Aorta (tissue), 5 donors: ENCODE measurements at regions not wholly inside any gene's neighbourhood (a gene's known extent, or its start where the extent isn't known, plus 50 kb on each side); places are given as distances from the start of the nearest gene placed in this dataset.

Source experiments
- ATAC-seq: fragments of 200-7000 bp; cut with Tn5 transposase; one replicate; pipeline ENCODE4 v1.9.1; 2022; ENCODE audit warnings: moderate library complexity; ENCODE audit not compliant: low FRiP score
- DNase-seq, 2 donors: peaks; one replicate each; pipeline ENCODE4 v3.0.0-alpha.2; 2020
- H3K27ac ChIP-seq, 2 donors: one replicate each; pipeline ENCODE4 v1.5.1; 2013; ENCODE audit warnings: low read length in 2 of 2, mild to moderate bottlenecking in 2 of 2, moderate library complexity in 2 of 2, control low read depth in 1 of 2, inconsistent platforms in 1 of 2, low read depth in 1 of 2
- H3K27me3 ChIP-seq, 2 donors: one replicate each; pipeline ENCODE4 v1.6.1; 2013; ENCODE audit warnings: control low read depth in 1 of 2, low read length in 1 of 2, mild to moderate bottlenecking in 1 of 2, moderate library complexity in 1 of 2; ENCODE audit not compliant: insufficient read depth in 2 of 2, control insufficient read depth in 1 of 2
- H3K36me3 ChIP-seq, 2 donors: one replicate each; pipeline ENCODE4 v1.6.1; 2013; ENCODE audit warnings: control low read depth in 1 of 2, low read length in 1 of 2, mild to moderate bottlenecking in 1 of 2; ENCODE audit not compliant: insufficient read depth in 2 of 2, control insufficient read depth in 1 of 2
- H3K4me1 ChIP-seq, 2 donors: one replicate each; pipeline ENCODE4 v1.6.1; 2013; ENCODE audit warnings: low read length in 2 of 2, control low read depth in 1 of 2, mild to moderate bottlenecking in 1 of 2, moderate library complexity in 1 of 2; ENCODE audit not compliant: insufficient read depth in 2 of 2, control insufficient read depth in 1 of 2
- H3K4me3 ChIP-seq, 2 donors: one replicate each; pipeline ENCODE4 v1.5.1; 2013; ENCODE audit warnings: low read length in 2 of 2, control low read depth in 1 of 2, mild to moderate bottlenecking in 1 of 2
- H3K9me3 ChIP-seq: one replicate; pipeline ENCODE4 v1.6.1; 2013; ENCODE audit warnings: mild to moderate bottlenecking, low read length; ENCODE audit not compliant: control insufficient read depth
- WGBS, 2 donors: extraction: QIAGEN DNeasy Blood & Tissue Kit; methylation state at CpG; one replicate each; pipeline ENCODE4 v1.1.7; 2013; 5-methylcytosine and 5-hydroxymethylcytosine counted together
- intact Hi-C, 2 donors: fragments of 100-400 bp; cut with DNase I; formaldehyde crosslinking; loops; one replicate each; pipeline versions ENCODE4 v1.14.2 to v1.15.0; 2022
- donor health status: healthy with polysubstance abuse.
- donor health status: Bipolar disorder and iron deficiency.
- donor health status: DM: no; HTN: no; CAD: no.
- donor health status: DM: no; HTN: no; CAD: no.
- donor health status: DM: yes; HTN: yes; CAD: no.

DNA sequence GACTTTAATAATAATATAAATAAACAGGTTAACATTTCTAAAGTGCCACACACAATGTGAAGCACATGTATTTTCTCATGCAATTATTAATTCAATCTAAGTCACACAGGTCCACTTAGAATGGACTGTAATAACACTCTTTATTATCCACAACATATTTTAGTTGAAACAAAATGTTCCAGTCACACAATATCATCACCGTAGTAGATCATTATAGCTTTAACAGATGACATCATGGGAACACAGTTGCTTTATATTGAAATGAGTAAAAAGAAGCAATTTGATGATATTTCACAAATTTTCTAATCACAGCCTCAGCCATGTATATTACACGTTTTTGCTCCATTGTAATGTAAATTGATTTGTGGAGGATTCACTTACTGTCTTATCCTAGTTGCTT is 266.3 kb downstream of the MEIS1 start:
- Histone ChIP-seq H3K36me3 (no peaks in the 10 kb centered on the region), H3K27me3 (no peaks in the 10 kb centered on the region), H3K4me1 (no peaks in the 10 kb centered on the region), H3K9me3 (no peaks in the 10 kb centered on the region), H3K4me3 (no peak overlapping the region), H3K27ac (no peak overlapping the region)
- ATAC-seq (no peak), DNase-seq (no peak)
- intact Hi-C loops: no loop called here
- 89 to 95% methylated on average over 2 of the region's 2 CpGs for WGBS, 2 donors

DNA sequence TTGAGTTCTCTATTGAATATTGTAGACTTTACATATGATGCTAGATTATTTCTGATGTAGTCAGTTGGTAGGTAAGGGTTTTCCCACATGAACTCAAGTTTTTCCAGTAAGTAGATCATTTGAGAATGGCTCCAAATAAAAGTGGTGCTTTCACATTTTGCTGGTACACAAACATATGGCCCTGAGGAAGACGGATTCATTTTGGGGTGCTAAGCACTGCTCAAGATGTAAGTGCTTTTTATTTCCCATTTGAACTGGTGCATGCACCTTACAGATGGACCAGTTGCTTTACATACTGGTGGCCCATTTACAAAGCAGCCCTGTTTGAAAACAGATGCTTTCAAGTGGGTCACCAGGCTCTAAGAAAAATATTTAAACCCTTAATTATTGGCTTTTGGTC is 266.7 kb downstream of the MEIS1 start:
- no peaks in the 10 kb centered on the region for H3K9me3 ChIP-seq
- whole genome bisulfite sequencing, 2 donors: 87% methylated on average over 1 of the region's 1 CpG
- H3K36me3 ChIP-seq: no peaks in the 10 kb centered on the region
- no peak for DNase-seq
- H3K27ac ChIP-seq: no peak overlapping the region
- no peaks in the 10 kb centered on the region for H3K4me1 ChIP-seq
- no peak overlapping the region for H3K4me3 ChIP-seq
- H3K27me3 ChIP-seq: no peaks in the 10 kb centered on the region
- ATAC-seq: no peak
- intact Hi-C loops: no loop called here

DNA sequence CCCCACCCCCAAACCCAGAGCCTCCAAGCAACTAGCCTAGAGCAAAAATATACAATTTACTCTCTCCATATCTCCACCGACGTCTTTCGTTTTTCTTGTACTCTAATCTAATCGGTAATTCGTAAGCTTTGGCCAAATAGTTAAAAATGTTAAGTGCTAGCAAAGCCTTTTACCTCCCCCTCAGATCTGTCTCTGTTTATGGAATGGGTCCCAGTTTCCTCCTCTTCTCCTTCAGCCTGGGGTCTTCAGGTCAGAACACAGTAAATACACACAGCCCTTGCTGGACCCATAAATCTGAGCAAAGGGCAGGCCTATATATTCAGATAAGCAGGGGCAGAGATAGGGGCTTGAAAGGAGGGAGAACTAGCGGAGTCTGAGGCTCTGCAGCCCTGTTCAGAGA is 267.4 kb downstream of the MEIS1 start:
- 44 to 48% methylated on average over 6 of the region's 6 CpGs for WGBS, 2 donors
- no peak overlapping the region for H3K4me3 ChIP-seq
- intact Hi-C loops: no loop called here
- DNase-seq (no peak), ATAC-seq (no peak)
- H3K4me1 ChIP-seq: no peaks in the 10 kb centered on the region
- no peak overlapping the region for H3K27ac ChIP-seq
- no peaks in the 10 kb centered on the region for H3K36me3 ChIP-seq
- H3K9me3 ChIP-seq: no peaks in the 10 kb centered on the region
- H3K27me3 ChIP-seq: no peaks in the 10 kb centered on the region

DNA sequence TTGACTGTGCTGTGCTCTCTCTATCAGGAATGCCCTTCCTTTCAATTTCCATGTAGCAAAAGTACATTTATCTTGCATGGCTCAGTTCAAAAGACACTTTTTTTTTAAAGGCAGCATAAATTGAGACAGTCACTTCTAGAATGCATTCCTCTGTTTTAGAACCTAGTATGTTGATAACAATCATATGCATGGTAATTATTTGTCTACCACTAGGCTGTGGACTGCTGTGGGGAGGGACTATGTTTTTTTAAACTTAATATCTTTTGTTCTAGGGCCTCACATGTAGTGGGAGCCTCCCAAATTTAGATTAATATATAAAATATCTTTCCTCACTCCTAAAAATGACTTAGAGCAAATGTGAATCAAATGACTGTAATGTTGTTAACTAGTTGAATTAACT is 269.9 kb downstream of the MEIS1 start:
- no peak overlapping the region for H3K27ac ChIP-seq
- intact Hi-C loops: no loop called here
- no peaks in the 10 kb centered on the region for H3K27me3 ChIP-seq
- no peak for DNase-seq
- no peaks in the 10 kb centered on the region for H3K4me1 ChIP-seq
- H3K36me3 ChIP-seq: no peaks in the 10 kb centered on the region
- no peaks in the 10 kb centered on the region for H3K9me3 ChIP-seq
- H3K4me3 ChIP-seq: no peak overlapping the region
- ATAC-seq: no peak

GRCh38 chr2:66714610-66715009 is 279.7 kb downstream of the MEIS1 start:
- Histone ChIP-seq H3K4me3 (no peak overlapping the region), H3K9me3 (no peaks in the 10 kb centered on the region), H3K27ac (no peak overlapping the region), H3K4me1 (no peaks in the 10 kb centered on the region), H3K27me3 (no peaks in the 10 kb centered on the region), H3K36me3 (no peaks in the 10 kb centered on the region)
- DNase-seq (no peak), ATAC-seq (no peak)
- 90 to 93% methylated on average over 1 of the region's 1 CpG for WGBS, 2 donors
- intact Hi-C loops: no loop called here

GRCh38 chr2:66717218-66717905 is 282.4 kb downstream of the MEIS1 start:
- Histone ChIP-seq H3K4me1 (no peaks in the 10 kb centered on the region), H3K27me3 (no peaks in the 10 kb centered on the region), H3K4me3 (no peak overlapping the region), H3K27ac (no peak overlapping the region), H3K9me3 (no peaks in the 10 kb centered on the region), H3K36me3 (no peaks in the 10 kb centered on the region)
- DNase-seq: no peak
- no peak for ATAC-seq
- intact Hi-C loops: no loop called here
- 68 to 74% methylated on average over 5 of the region's 5 CpGs for WGBS, 2 donors

- no peak for ATAC-seq
- Histone ChIP-seq H3K27ac (no peak overlapping the region), H3K9me3 (no peaks in the 10 kb centered on the region), H3K4me1 (no peaks in the 10 kb centered on the region), H3K36me3 (no peaks in the 10 kb centered on the region), H3K4me3 (no peak overlapping the region), H3K27me3 (no peaks in the 10 kb centered on the region)
- WGBS, 2 donors: 86 to 89% methylated on average over 4 of the region's 4 CpGs
- intact Hi-C loops: no loop called here
- DNase-seq: no peak
Measured at GRCh38 chr2:66717973-66718372, 283.0 kb downstream of the MEIS1 start.

- intact Hi-C loops: no loop called here
- H3K27me3 ChIP-seq: no peaks in the 10 kb centered on the region
- H3K9me3 ChIP-seq: no peaks in the 10 kb centered on the region
- H3K27ac ChIP-seq: no peak overlapping the region
- H3K4me3 ChIP-seq: no peak overlapping the region
- ATAC-seq: no peak
- WGBS, 2 donors: 71 to 88% methylated on average over 1 of the region's 1 CpG
- no peaks in the 10 kb centered on the region for H3K36me3 ChIP-seq
- H3K4me1 ChIP-seq: no peaks in the 10 kb centered on the region
- DNase-seq: no peak
Measured at GRCh38 chr2:66721776-66722175, 286.9 kb downstream of the MEIS1 start.

GRCh38 chr2:66724241-66724640 is 289.3 kb downstream of the MEIS1 start:
- DNase-seq (no peak), ATAC-seq (no peak)
- Histone ChIP-seq H3K9me3 (no peaks in the 10 kb centered on the region), H3K4me3 (no peak overlapping the region), H3K36me3 (no peaks in the 10 kb centered on the region), H3K27me3 (no peaks in the 10 kb centered on the region), H3K4me1 (no peaks in the 10 kb centered on the region), H3K27ac (no peak overlapping the region)
- WGBS, 2 donors: 56 to 64% methylated on average over 6 of the region's 6 CpGs
- intact Hi-C loops: no loop called here
